SJCRH30 (cell line): ENCODE measurements at regions not wholly inside any gene's neighbourhood (a gene's known extent, or its start where the extent isn't known, plus 50 kb on each side); places are given as distances from the start of the nearest gene placed in this dataset.
"Not testable (repeated sequence)": the region's sequence is repeated elsewhere in the genome, so short reads cannot be mapped to it uniquely, and the experiment has no call there.

Source experiments
- DNase-seq, 2 experiments: peaks; one replicate each; pipeline ENCODE4 v3.0.0-alpha.2; 2015 to 2020
- H3K27ac ChIP-seq: fragments of 250-450 bp; sonication (Bioruptor Pico); 2 replicates; pipeline ENCODE4 v1.5.1; 2020; ENCODE audit warnings: mild to moderate bottlenecking, moderate library complexity
- H3K27me3 ChIP-seq: fragments of 250-450 bp; sonication (Bioruptor Pico); 2 replicates; pipeline ENCODE4 v1.5.1; 2020; ENCODE audit warnings: mild to moderate bottlenecking, moderate library complexity
- H3K36me3 ChIP-seq: fragments of 250-450 bp; sonication (Bioruptor Pico); 2 replicates; pipeline ENCODE4 v1.5.1; 2020; ENCODE audit warnings: mild to moderate bottlenecking, moderate library complexity
- H3K4me1 ChIP-seq: fragments of 250-450 bp; sonication (Bioruptor Pico); 2 replicates; pipeline ENCODE4 v1.5.1; 2020; ENCODE audit warnings: mild to moderate bottlenecking, moderate library complexity
- H3K4me3 ChIP-seq: fragments of 250-450 bp; sonication (Bioruptor Pico); 2 replicates; pipeline ENCODE4 v1.5.1; 2020; ENCODE audit warnings: mild to moderate bottlenecking, moderate library complexity
- H3K9me3 ChIP-seq: fragments of 250-450 bp; sonication (Bioruptor Pico); replicated peaks from 2 replicates; pipeline ENCODE4 v1.5.1; 2020; ENCODE audit warnings: mild to moderate bottlenecking, moderate library complexity

- Histone ChIP-seq H3K9me3 (no peaks in the 10 kb centered on the region), H3K27ac (no peak overlapping the region), H3K27me3 (no peaks in the 10 kb centered on the region), H3K4me3 (no peak overlapping the region), H3K4me1 (no peaks in the 10 kb centered on the region), H3K36me3 (no peaks in the 10 kb centered on the region)
- DNase-seq = no peak
Observed at GRCh38 chr14:43621282-43621681, 885.8 kb downstream of the FSCB start.

- no peak overlapping the region for H3K27ac ChIP-seq
- no peak for DNase-seq
- no peak overlapping the region for H3K4me3 ChIP-seq
- H3K9me3 ChIP-seq = no peaks in the 10 kb centered on the region
- no peaks in the 10 kb centered on the region for H3K27me3 ChIP-seq
- H3K36me3 ChIP-seq = no peaks in the 10 kb centered on the region
- H3K4me1 ChIP-seq = no peaks in the 10 kb centered on the region
Observed at GRCh38 chr14:43595096-43595772, 911.8 kb downstream of the FSCB start.

- no peak overlapping the region for H3K27ac ChIP-seq
- no peaks in the 10 kb centered on the region for H3K4me1 ChIP-seq
- no peaks in the 10 kb centered on the region for H3K36me3 ChIP-seq
- no peaks in the 10 kb centered on the region for H3K9me3 ChIP-seq
- H3K4me3 ChIP-seq = no peak overlapping the region
- DNase-seq = no peak
- H3K27me3 ChIP-seq = no peaks in the 10 kb centered on the region
Observed at GRCh38 chr14:43591776-43592175, 915.3 kb downstream of the FSCB start.

GRCh38 chr14:43587183-43587582, 919.9 kb downstream of the FSCB start:
- DNase-seq = no peak
- Histone ChIP-seq H3K9me3 (no peaks in the 10 kb centered on the region), H3K36me3 (no peaks in the 10 kb centered on the region)

GRCh38 chr14:43579671-43580070, 927.4 kb downstream of the FSCB start:
- no peak overlapping the region for H3K27ac ChIP-seq
- no peaks in the 10 kb centered on the region for H3K27me3 ChIP-seq
- H3K4me1 ChIP-seq = no peaks in the 10 kb centered on the region
- no peaks in the 10 kb centered on the region for H3K9me3 ChIP-seq
- H3K4me3 ChIP-seq = no peak overlapping the region
- H3K36me3 ChIP-seq = no peaks in the 10 kb centered on the region
- DNase-seq = no peak

More at GRCh38 chr14:43587183-43587582, 919.9 kb downstream of the FSCB start:
- no peaks in the 10 kb centered on the region for H3K27me3 ChIP-seq
- no peaks in the 10 kb centered on the region for H3K4me1 ChIP-seq
- H3K27ac ChIP-seq = no peak overlapping the region
- no peak overlapping the region for H3K4me3 ChIP-seq

GRCh38 chr14:43568022-43568421, 939.1 kb downstream of the FSCB start:
- no peak for DNase-seq
- Histone ChIP-seq H3K4me3 (no peak overlapping the region), H3K27ac (no peak overlapping the region), H3K4me1 (no peaks in the 10 kb centered on the region), H3K36me3 (no peaks in the 10 kb centered on the region), H3K9me3 (no peaks in the 10 kb centered on the region), H3K27me3 (no peaks in the 10 kb centered on the region)

GRCh38 chr14:43548368-43548767, 958.7 kb downstream of the FSCB start:
- no peak overlapping the region for H3K4me3 ChIP-seq

GRCh38 chr14:43547596-43547995, 959.5 kb downstream of the FSCB start:
- H3K4me3 ChIP-seq, H3K27me3 ChIP-seq, H3K27ac ChIP-seq, H3K4me1 ChIP-seq, H3K9me3 ChIP-seq, DNase-seq, H3K36me3 ChIP-seq: not testable (repeated sequence)

More at GRCh38 chr14:43548368-43548767, 958.7 kb downstream of the FSCB start:
- H3K27me3 ChIP-seq = no peaks in the 10 kb centered on the region
- H3K27ac ChIP-seq = no peak overlapping the region
- no peaks in the 10 kb centered on the region for H3K9me3 ChIP-seq
- no peaks in the 10 kb centered on the region for H3K4me1 ChIP-seq
- no peak for DNase-seq
- H3K36me3 ChIP-seq = no peaks in the 10 kb centered on the region

- no peaks in the 10 kb centered on the region for H3K4me1 ChIP-seq
- no peak overlapping the region for H3K27ac ChIP-seq
- no peaks in the 10 kb centered on the region for H3K36me3 ChIP-seq
- no peak overlapping the region for H3K4me3 ChIP-seq
- no peak for DNase-seq
- H3K27me3 ChIP-seq = no peaks in the 10 kb centered on the region
- H3K9me3 ChIP-seq = no peaks in the 10 kb centered on the region
Observed at GRCh38 chr14:43541356-43541755, 965.7 kb downstream of the FSCB start.

GRCh38 chr14:43540948-43541347, 966.1 kb downstream of the FSCB start:
- DNase-seq = peak; percentile 18 to 33
- H3K27me3 ChIP-seq = no peaks in the 10 kb centered on the region
- no peak overlapping the region for H3K27ac ChIP-seq
- no peaks in the 10 kb centered on the region for H3K4me1 ChIP-seq
- H3K9me3 ChIP-seq = no peaks in the 10 kb centered on the region
- H3K4me3 ChIP-seq = no peak overlapping the region
- H3K36me3 ChIP-seq = no peaks in the 10 kb centered on the region

- Histone ChIP-seq H3K36me3 (no peaks in the 10 kb centered on the region), H3K9me3 (no peaks in the 10 kb centered on the region), H3K4me3 (no peak overlapping the region), H3K27ac (no peak overlapping the region), H3K27me3 (no peaks in the 10 kb centered on the region), H3K4me1 (no peaks in the 10 kb centered on the region)
- peak in 1 of 2 experiments; percentile 18 for DNase-seq
Observed at GRCh38 chr14:43539210-43539609, 967.9 kb downstream of the FSCB start.

GRCh38 chr14:43535231-43535838, 971.7 kb downstream of the FSCB start:
- H3K27me3 ChIP-seq = no peaks in the 10 kb centered on the region
- H3K9me3 ChIP-seq = no peaks in the 10 kb centered on the region
- H3K4me1 ChIP-seq = no peaks in the 10 kb centered on the region
- H3K27ac ChIP-seq = no peak overlapping the region
- no peak overlapping the region for H3K4me3 ChIP-seq
- DNase-seq = peak in 1 of 2 experiments; percentile 1
- H3K36me3 ChIP-seq = no peaks in the 10 kb centered on the region

- Histone ChIP-seq H3K4me1 (no peaks in the 10 kb centered on the region), H3K9me3 (no peaks in the 10 kb centered on the region), H3K36me3 (no peaks in the 10 kb centered on the region), H3K4me3 (no peak overlapping the region), H3K27ac (no peak overlapping the region), H3K27me3 (no peaks in the 10 kb centered on the region)
- no peak for DNase-seq
Observed at GRCh38 chr14:43532825-43533416, 974.2 kb downstream of the FSCB start.

GRCh38 chr14:43528321-43528720, 978.8 kb downstream of the FSCB start:
- Histone ChIP-seq H3K9me3 (no peaks in the 10 kb centered on the region), H3K36me3 (no peaks in the 10 kb centered on the region), H3K27ac (no peak overlapping the region), H3K27me3 (no peaks in the 10 kb centered on the region), H3K4me3 (no peak overlapping the region), H3K4me1 (no peaks in the 10 kb centered on the region)
- no peak for DNase-seq

- H3K27ac ChIP-seq = no peak overlapping the region
- no peaks in the 10 kb centered on the region for H3K9me3 ChIP-seq
- H3K36me3 ChIP-seq = no peaks in the 10 kb centered on the region
- no peaks in the 10 kb centered on the region for H3K4me1 ChIP-seq
- H3K27me3 ChIP-seq = no peaks in the 10 kb centered on the region
- DNase-seq = no peak
- H3K4me3 ChIP-seq = no peak overlapping the region
Observed at GRCh38 chr14:43525658-43526057, 981.4 kb downstream of the FSCB start.
